Fibroblast of gingiva (primary cell): ENCODE measurements at regions not wholly inside any gene's neighbourhood (a gene's known extent, or its start where the extent isn't known, plus 50 kb on each side); places are given as distances from the start of the nearest gene placed in this dataset.
"Not testable (repeated sequence)": the region's sequence is repeated elsewhere in the genome, so short reads cannot be mapped to it uniquely, and the experiment has no call there.

ENCODE experiments used
- DNase-seq: peaks from one replicate; pipeline ENCODE4 v3.0.0-alpha.2; 2011; ENCODE audit warnings: low read depth

DNA sequence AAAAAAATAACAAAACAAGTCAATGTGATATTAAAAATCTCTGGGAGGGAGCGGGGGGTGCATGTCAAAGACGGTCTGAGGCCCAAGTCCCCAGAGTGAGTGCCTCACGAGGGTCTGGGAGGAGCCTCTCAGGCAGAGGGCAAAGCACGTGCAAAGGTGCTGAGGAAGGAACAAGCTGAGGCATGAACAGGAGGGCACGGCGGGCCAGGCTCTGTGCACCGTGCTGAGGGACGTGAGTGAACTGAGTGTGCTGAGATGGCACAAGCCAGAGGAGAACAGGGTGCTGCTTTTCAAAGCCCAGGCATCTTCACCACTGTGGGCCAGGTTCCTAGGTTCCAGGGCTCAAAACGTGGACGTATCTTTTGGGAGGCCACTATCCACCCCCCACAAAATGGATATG is 142.1 kb upstream of the PHACTR3 start:
- no peak for DNase-seq

DNA sequence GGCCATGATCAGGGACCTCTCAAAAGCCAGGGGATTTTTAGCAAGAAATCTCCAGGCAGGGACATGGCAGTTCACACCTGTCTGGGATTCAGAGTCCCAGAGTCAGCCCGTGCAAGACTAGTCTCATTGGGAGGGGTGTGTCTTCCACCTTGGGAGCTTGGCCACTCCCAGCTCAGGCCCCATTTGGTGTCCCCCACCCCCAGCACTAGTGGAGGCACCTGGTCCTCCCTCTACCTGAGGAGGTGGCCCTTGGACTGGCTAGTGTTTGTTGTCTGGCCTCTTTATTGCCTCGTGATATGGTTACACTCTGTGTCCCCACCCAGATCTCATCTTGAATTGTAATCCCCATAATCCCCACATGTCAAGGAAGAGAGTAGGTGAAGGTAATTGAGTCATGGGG is 140.8 kb upstream of the PHACTR3 start:
- DNase-seq: no peak

DNA sequence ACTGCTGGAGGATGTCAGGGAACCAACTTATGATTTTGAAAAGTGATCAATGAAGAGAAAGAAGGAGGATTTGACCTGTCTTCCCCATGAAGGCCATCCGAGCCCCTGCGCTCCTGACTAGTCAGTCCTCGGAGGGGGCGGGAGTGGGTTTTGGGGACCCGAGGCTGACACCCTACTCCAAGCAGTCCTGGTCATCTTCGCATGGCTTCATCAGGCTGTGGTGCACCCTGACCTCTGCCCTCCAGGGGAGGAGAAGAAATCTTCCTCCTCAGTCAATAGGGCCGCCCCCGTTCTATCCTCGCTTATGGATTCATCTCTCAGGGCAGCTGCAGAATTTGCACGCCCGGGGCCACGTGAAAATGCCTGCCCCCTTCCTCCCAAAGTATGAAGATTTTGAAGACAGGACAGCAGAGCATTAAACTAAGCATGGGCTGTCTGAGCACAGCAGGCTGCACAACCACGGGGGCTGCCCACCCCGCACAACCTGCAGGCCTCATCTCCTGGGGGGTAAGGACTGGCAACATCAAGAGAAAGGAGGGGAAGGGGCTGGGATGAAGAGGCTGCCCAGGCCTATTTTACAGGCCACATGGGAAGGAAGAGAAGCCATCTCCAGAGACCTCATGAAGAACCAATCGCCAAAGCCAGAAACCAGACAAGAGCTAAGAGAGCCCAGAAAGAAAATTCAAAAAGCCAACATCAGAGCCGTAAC is 138.1 kb upstream of the PHACTR3 start:
- no peak for DNase-seq

DNA sequence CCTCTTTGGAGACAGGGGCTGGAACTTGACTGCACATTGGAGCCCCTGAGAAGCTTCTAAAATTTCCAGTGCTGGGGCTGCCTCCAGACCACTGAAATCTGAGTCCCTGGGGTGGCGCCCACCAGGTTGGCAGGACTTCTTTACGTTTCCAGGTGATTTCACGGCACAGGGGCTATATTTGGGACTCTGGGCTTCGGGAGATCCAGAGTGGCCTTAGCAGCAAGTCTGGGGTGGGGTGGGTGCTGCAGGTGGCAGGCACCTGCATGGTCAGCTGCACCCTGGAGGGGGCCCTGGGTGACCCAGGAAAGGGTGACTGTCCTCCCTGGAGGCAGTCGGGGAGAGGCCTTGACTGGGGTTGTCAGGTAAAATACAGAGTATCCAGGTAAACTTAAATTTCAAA is 135.5 kb upstream of the PHACTR3 start:
- DNase-seq: no peak

DNA sequence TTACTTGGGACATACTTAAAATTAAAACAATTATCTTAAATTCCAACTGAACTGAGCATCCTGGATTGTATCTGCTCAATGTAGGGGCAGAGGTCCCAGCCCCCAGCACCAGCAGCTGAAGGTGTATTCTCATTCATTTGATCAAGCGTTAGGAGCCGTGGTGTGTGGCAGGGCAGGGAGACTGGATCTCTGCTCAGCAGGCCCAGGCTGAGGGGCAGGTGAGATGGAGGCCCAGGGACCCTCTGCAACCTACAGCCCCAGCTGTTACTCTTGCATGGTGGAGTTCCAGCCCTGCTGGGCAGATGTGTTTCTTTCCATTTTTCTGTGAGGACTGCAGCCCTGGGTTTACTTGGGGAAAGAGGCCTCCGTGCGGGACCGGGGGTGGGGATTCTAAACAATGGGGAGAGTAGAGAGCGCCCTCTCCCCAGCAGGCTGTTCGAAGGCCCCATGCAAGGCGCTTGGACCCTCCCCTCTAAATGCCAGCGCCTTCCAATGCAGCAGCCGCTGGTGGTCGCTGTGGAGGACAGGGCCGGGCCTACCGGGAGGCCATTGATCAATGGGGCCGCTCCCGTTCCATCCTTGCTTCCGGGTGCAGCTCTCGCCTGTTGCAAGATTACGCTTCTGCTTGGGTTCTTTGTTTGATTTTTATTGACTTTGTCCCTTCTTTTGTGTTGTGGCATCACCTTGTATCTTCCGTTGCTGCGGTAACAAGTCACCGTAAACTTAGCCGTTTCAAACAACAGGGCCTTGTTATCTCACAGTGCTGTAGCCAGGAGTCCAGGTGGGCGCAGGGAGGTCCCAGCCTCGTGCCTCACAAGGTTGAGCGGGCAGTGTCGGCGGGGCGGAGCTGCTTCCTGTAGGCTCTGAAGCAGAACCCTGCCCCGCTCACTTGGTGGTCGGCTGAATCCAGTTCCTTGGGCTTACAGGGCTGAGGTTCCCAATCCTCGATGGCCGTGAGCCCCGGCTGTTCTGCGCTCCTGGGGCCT is 134.8 kb upstream of the PHACTR3 start:
- no peak for DNase-seq

DNA sequence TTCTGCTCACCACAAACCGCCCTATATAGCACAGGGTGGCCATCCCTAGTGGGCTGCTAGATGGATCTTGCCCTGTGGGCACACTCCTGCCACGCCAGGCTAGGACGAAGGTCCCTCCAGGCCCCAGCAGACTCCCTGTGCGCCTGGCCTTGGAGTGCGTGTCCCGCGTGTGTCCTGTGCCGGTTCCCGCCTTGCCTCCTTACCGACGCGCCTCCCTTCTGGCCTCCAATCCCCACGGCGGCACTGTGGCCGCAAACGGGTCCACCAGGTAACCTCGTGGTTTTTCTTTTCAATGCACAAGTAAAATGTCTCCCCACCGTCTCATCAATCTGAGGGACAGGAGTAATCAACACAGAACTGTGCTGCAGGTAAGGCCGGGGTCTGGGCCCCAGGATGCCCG is 133.8 kb upstream of the PHACTR3 start:
- no peak for DNase-seq

DNA sequence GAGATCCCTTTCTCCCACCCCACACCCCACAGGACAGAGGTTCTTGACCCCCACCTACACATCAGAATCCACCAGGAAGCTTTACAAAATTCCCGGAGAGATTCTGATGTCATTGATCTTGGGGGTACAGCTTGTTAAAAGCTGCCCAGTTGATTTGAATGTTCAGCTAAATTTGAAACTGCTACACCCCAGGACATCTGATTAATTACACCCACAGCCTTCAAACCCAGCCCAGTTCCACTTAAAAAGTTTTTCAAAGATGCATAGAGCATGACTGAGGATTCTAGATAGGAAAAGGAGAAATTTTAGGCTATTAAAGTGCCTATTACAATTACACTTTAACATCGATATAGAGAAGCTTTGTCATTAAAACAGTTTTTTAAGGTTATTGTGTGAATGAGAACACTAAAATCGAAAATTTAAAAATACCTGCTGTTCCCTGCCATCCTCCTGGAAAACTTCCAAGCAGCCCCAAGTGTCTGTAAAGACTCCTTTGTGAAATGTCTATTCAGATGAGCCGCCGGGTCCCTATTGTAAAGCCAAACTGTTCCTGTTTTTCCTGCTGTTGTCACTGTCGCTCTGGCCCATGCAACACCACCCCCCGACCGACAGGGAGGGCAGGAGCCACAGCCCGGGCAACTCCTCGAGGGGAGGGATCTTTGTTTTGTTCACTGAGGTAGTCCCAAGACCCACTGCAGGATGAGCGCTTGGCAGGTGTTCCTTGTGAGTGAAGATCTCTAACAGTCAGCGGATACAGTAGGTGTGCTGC is 132.5 kb upstream of the PHACTR3 start:
- no peak for DNase-seq

DNA sequence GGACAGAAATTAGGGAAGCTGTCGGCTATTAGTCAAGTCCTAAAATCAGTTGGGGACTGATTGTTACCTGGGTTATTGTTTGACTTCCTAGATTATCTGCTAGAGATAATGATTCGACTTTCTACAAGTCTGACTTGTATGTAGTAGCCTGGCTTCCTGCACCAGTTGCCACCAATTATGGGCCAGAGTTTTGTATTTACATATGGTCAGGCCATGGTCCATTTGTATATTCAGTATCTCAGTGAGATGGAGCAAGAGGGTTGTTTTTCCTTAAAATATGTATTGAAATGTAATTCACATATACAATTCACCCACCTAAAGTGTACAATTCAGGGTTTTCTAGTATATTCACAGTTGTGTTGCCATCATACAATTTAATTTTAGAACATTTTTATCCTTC is 130.6 kb upstream of the PHACTR3 start:
- no peak for DNase-seq

DNA sequence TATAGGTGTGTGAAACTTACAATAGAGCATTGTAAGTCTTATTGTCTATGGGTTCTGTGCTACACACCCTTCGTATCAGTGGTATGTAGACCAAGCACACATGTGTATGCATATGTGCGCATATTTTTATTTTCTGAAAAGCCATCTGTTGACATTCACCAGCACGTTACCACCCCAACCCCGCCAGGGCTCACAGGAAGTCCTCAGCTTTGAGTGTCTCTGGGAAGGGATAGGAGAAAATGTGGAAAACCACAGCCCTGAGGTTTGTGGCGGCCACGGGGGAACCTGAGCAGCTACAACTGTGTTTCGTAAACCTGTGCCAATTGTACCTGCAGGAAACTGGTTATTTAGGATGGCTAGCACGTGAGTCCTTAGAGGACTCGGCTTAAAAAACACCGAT is 123.3 kb upstream of the PHACTR3 start:
- no peak for DNase-seq

DNA sequence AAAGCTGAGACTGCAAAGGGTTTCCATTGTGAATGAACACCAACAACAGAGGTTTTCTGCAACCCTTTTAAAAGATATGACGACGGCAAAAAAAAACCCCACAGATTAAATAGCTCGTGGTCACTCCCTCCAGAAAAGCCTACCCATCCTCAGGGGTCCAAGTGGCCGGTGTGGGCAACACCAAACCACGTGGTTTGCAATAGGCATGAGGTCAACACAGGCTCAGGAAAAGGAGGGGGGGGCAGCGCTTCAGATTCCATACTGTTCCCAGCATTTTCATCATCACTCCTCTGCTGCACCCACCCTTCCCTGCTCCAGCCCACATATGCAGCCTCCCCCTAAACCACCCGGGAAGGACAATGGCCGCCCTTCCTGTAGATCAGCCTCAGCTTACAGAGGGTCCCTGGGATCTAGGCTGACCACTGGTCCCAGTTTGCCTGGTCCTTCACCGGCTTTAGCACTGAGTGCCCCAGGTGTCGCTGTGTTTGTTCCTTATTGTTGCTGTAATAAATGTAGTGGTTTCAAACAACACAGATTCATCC is 122.8 kb upstream of the PHACTR3 start:
- no peak for DNase-seq

DNA sequence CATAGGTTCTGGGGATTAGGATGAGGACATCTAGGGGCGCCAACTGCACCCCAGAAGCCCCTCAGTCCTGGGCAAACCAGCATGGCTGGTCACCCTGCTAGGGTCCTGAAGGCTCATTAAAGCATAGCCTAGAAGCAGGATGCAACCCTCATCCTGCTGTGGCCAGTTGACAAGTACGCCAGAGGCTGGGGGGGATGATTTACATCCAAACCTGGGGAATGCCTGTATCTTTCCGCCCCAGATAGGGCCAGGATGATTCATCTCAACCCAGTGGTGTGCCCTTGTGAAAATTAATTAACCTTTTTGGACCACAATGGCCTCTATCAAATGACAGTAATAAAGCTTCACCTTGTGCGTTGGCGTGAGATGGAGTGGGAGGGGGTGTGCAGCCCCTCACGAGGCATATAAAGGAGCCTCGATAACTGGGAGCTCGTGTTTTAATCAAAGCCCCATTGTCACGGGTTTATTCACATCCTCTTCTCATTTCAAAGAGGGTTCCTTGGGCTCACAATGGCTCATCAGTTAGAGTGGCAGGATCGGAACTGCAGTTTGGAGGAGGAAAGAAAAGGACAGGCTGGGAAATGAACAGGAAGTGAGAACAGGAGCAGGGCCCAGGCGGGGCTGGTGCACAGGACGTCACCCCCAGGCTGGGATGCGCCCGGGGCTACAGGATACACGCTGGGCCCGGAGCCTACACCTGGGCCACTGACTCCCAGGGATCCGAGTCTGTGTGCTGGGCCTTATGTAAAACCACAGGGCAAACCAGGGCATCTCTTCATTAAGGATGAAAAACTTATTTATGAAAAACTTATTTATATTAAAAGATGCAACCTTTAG is 121.8 kb upstream of the PHACTR3 start:
- DNase-seq: no peak

DNA sequence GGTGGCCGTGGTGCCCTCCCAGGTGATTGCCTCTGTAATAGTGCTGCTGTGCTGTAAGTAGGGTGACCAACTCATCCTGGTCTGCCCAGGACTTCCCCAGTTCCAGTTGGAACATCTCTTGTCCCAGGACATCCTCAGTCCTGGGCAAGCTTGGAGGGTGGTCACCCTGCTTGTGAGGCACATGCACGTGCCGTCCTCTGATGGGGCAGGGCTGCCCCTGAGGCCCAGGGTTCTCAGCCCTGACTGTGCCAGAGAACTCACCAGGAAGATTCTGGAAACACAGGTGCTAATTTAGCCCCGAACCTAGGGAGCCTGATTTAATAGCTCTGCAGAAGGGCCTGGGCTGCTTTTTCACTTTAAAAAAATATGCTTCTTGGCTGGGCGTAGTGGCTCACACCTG is 120.9 kb upstream of the PHACTR3 start:
- no peak for DNase-seq

DNA sequence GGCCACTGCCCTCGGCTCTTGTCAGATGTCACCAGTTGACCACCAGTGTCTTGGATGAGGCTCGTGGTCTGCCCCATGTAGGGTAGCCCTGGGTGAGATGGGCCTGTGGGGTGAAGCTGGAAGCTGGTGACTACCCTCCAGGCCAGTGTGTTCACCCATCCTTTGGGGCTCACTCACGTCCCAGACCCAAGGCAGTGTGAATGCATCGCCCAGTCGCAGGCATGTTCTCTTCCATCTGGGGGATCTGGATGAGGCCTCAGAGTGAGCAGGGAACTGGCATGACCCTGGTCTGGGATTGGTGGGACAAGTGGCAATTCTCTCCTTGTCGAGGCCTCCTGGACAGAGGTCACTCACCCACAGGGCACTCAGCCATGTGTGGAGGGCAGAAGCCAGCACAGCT is 120.1 kb upstream of the PHACTR3 start:
- no peak for DNase-seq

DNA sequence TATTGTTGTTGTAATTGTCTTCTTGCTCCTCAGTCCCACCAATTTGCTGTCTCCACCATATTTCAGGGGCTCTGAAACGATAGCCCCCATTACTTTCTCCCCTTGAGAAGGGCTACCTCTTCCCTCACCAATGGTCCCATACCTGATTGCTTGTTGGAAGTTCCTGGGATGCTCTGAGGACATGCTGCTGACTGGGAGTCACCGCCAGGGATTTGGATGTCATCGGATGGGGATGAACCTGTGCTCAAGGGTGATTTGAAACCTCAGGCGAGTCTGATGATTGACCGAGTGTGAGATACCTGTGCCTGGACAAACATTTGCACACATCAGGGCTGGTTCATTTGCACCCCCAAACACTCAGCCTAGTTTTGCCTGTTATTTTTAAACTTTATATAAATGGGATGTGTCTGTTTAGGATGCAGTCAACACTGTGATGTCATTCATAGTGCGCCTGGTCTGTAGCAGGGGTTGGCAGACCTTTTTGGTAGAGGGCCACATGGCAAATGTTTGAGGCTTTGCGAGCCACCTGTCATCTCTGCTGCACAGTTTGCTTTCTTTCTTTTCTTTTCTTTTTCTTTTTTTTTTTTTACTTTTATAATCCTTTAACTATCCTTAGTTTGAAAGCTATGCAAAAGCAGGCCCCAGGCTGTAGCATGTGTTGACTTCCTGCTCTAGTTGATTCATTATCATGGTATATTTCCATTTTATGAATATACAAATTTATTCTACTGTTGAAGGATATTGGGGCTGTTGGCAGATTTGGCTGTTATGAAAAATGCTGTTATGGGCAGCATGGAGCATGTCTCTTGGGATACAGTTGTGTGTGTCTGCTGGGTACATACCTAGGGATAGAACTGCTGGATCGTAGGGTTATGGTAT is 118.5 kb upstream of the PHACTR3 start:
- DNase-seq: no peak

DNA sequence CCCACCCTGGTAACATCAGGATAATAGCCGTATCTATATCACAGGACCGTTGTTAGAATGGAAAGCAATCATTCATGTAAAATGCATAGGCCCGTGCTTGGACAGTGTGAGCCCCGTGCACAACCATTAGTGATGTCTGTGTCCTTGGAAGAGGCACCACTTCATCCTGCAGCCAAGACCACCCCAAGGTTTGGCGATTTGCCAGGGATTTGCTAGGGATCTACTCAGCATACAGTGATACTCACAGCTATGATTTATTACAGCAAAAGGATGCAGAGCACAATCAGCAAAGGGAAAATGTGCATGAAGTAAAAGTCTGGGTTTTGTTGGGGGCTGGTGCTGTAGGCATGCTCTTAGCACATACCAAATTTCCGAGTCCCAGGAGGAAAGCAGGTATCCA is 115.9 kb upstream of the PHACTR3 start:
- not testable (repeated sequence) for DNase-seq

DNA sequence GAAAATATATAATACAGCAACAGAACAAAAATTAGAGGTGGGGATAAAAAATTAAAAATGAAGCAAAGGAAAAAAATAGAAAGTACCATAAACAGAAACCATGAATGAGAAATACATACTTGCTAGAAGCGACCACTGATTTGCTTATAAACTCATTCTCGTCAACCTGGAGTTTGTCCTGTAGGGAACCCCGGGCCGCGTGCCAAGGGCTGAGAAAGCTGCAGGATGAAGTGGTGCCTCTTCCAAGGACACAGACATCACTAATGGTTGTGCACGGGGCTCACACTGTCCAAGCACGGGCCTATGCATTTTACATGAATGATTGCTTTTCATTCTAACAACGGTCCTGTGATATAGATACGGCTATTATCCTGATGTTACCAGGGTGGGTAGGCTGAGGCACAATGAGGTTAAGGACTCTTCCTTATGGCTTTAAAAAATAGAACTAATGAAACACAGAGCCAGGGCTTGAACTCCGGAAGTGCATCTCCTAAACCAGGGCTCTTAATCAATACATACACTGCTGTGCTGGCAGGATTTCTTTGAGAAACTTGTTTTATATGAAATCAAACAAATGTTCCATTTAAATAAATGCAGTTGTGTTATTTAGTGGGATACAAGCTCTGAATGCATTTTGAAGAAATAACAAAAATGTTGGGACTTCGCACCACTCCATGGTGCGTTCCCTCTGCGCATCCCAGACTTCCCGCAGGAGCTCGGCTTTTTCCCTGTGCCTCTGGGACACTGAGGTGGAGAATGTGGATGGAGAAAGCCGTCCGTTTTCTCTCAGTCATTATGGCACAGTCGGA is 113.9 kb upstream of the PHACTR3 start:
- not testable (repeated sequence) for DNase-seq

DNA sequence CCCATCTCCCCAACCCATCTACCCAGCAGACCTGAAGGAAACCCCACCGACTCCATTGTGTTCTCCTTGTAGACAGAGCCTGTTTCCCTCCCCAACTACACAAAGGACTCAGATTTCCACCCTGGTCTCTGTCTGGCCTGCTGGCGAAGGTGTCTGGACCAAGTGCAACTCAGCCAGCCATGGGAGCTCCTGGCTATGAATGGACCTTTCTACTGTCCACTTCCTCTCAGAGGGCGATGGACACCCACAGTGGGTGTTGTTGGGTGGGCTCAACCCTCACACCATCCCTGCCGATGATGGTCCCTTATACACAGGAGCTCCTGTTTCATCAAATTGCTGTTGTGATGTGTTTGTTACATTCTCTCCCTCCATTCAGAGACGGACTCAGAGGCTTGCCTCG is 112.5 kb upstream of the PHACTR3 start:
- DNase-seq: no peak

DNA sequence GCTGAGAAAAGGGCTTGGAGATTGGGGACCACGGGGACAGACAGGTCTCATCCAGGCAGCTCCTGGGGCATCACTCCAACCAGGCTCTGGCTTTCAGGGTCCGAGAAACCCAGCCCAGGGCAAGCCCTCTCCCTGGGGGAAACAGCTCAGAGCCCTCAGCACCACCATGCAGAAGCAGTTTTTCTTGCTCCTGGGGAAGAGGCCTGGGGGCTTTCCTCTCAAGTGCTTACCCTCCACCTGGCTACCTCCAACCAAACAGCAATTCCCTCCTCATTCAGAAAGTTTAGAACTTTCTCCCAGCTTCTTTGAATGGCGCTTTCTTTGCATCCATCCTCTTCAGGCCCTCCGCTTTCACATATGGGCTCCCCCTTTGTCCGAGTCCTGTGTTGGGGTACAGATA is 110.4 kb upstream of the PHACTR3 start:
- no peak for DNase-seq

DNA sequence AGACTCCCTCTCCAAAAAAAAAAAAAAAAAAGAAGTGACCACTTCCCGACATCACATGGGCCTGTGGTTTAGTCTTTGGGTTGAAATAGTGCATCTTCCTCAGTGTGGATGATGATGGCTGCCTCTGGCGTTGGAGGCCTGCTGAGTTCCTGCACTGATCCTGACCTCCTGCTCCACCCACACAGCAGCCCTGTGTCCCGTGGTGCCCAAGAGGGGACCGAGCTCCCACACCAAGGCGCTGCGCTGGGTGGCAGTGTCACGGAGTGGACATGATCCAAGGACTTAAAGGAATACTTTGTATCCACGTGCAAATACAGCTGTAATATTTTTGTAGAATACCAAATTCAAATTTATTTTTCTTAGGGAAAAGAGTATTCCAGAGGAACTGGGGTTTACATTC is 109.2 kb upstream of the PHACTR3 start:
- DNase-seq: no peak
